ENCODE measurements at regions not wholly inside any gene's neighbourhood (a gene's known extent, or its start where the extent isn't known, plus 50 kb on each side); places are given as distances from the start of the nearest gene placed in this dataset.

DNA sequence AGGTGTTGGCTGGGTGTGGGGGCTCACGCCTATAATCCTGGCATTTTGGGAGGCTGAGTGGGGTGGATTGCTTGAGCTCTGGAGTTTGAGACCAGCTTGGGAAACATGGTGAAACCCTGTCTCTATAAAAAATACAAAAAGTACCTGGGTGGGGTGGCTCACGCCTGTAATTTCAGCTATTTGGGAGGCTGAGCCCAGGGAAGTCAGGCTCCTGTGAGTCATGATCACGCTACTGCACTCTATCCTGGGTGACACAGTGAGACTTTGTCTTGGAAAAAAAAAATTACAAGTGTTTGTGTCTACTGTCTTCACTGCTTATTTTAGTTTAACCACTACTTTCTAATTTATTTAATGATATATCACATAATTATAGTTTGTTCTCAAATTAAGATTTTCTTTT, 62.7 kb upstream of the DOCK10 start:
- Mint-ChIP-seq H3K4me3 (no peak overlapping the region), H3K4me1 (no peaks in the 10 kb centered on the region), H3K27me3 (no peaks in the 10 kb centered on the region), H3K27ac (no peak overlapping the region), H3K36me3 (peaks cover 2% of the 10 kb centered on the region), H3K9me3 (no peaks in the 10 kb centered on the region)

GRCh38 chr2:225104321-225104720, 62.1 kb upstream of the DOCK10 start:
- Mint-ChIP-seq H3K4me1 (no peaks in the 10 kb centered on the region), H3K4me3 (no peak overlapping the region), H3K36me3 (peaks cover 2% of the 10 kb centered on the region), H3K9me3 (no peaks in the 10 kb centered on the region), H3K27me3 (no peaks in the 10 kb centered on the region), H3K27ac (no peak overlapping the region)

DNA sequence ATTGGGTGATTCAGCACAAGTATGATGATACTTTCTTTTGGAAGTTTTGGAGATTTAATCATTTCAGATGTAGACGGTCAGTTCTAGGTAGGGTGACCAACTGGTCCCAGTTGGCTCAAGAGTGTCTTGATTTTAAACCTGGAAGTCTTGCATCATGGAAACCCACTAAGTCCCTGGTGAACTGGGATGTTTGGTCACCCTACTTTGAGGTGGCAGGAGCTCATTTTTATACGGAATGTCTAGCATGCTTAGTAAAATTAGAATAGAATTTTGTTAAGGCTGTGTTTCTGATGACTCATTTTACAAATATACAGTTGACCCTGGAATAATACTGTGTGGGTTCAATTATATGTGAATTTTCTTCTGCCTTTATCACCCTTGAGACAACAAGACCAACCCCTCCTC, 61.5 kb upstream of the DOCK10 start:
- Mint-ChIP-seq H3K4me3 (no peak overlapping the region), H3K27ac (no peak overlapping the region), H3K9me3 (no peaks in the 10 kb centered on the region), H3K4me1 (no peaks in the 10 kb centered on the region), H3K27me3 (no peaks in the 10 kb centered on the region), H3K36me3 (no peaks in the 10 kb centered on the region)

DNA sequence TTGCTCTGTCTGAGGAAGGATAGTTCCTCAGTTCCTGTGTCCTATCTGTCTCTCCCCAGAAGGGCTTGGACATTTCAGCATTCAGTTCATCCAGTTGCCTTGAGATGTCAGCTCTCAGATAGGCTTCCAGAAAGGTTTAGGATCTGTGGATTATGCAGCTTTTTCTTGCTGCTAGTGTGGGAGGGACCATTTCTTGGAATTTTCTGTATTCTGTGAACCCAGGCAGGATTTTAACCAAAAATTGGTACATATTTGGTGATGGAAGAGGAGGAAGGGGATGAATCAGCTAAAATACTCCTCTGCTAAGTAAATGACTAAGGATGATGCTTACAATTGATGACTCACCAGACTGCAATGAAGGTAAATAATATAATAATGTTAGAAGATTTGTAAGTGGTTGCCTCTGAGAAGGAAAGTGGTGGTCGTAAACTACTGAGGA, 58.6 kb upstream of the DOCK10 start:
- H3K4me3 Mint-ChIP-seq, result no peak overlapping the region

DNA sequence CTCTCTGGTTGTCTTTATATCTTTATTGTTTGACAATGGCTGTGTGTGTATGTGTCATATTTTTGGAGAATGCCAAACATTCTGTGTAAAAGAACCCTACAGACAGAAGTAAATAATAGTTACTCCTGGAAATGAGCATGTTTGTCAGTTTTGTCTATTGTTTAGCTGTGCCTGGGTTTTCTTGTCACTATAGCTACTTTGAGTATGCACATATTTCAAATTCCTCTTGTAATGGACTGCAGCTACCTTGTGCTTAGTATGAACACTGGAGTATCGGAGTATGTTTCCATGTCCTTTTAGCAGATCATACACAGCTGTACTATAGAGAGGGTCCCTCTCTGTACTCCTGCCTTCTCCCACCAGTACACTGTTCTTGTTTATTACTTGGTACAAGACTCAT, 58.0 kb upstream of the DOCK10 start:
- Mint-ChIP-seq H3K36me3 (no peaks in the 10 kb centered on the region), H3K27me3 (peaks cover 4% of the 10 kb centered on the region), H3K4me1 (no peaks in the 10 kb centered on the region), H3K4me3 (no peak overlapping the region), H3K27ac (no peak overlapping the region), H3K9me3 (peaks cover 0 to 7% (median 2%) of the 10 kb centered on the region in 3 donors)

More for the DNA sequence above, 58.6 kb upstream of the DOCK10 start:
- H3K9me3 Mint-ChIP-seq, result peaks cover 0 to 7% (median 2%) of the 10 kb centered on the region in 3 donors
- no peak overlapping the region for H3K27ac Mint-ChIP-seq
- H3K27me3 Mint-ChIP-seq, result peaks cover 2% of the 10 kb centered on the region
- no peaks in the 10 kb centered on the region for H3K36me3 Mint-ChIP-seq
- H3K4me1 Mint-ChIP-seq, result no peaks in the 10 kb centered on the region

DNA sequence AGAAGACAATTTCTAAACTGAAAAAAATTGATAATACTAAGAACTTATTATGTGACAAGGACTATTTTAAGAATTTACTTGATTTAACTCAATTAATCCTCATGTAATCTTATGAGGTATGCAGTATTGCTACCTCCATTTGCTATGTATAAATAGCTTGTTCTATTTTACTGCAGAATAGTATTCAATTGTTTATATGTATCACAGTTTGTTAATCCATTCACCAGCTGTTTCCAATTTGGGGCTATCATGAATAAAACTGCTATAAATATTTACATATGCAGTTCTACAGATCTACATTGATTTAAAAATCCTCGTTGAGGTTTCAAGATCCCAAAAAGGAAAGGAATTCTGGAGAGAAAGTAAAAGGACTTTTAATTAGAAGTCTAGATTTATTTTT, 54.8 kb upstream of the DOCK10 start:
- no peak overlapping the region for H3K27ac Mint-ChIP-seq
- no peaks in the 10 kb centered on the region for H3K4me1 Mint-ChIP-seq
- no peak overlapping the region for H3K4me3 Mint-ChIP-seq
- H3K27me3 Mint-ChIP-seq, result peaks cover 8% of the 10 kb centered on the region
- H3K9me3 Mint-ChIP-seq, result peaks cover 0 to 11% (median 2%) of the 10 kb centered on the region in 3 donors
- H3K36me3 Mint-ChIP-seq, result peaks cover 3% of the 10 kb centered on the region

Measured in IgD-negative memory B cell (primary cell).